HG03139 (cell line): ENCODE measurements at regions not wholly inside any gene's neighbourhood (a gene's known extent, or its start where the extent isn't known, plus 50 kb on each side); places are given as distances from the start of the nearest gene placed in this dataset.

Source experiments
- ATAC-seq: cut with Tn5 transposase; IDR thresholded peaks from one replicate; pipeline ENCODE4 v1.9.1; 2021; ENCODE audit not compliant: unreplicated experiment

DNA sequence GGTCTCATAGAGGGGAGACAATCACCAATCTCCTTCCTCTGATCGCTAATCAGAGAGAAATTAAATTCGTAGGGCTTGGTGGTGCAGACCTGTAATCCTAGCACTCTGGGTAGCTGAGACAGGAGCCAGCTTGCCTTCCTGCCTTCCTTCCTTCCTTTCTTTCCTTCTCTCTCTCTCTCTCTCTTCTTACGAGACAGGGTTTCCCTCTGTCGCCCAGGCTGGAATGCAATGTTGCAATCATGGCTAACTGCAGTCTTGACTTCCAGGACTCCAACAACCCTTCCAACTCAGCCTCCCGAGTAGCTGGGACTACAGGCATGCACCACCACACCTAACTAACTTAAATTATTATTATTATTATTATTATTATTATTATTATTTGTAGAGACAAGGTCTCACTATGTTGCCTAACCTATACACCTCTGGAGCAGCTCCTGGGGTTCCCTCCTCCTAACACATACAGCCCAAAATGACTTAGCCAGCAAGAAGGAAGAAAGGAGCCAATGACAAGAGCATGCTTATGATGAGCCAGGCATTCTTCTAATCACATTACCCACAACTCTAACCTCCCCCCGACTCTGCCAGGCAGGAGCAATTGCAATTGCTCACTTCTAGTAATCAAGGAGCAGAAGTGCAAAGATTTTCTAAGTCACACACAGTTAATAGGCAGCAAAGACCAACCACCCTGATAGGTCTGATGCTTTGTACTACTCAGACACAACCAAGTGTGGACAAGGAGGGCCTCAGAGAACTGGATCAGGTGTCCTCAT is 105.4 kb upstream of the F3 start:
- ATAC-seq = no peak

DNA sequence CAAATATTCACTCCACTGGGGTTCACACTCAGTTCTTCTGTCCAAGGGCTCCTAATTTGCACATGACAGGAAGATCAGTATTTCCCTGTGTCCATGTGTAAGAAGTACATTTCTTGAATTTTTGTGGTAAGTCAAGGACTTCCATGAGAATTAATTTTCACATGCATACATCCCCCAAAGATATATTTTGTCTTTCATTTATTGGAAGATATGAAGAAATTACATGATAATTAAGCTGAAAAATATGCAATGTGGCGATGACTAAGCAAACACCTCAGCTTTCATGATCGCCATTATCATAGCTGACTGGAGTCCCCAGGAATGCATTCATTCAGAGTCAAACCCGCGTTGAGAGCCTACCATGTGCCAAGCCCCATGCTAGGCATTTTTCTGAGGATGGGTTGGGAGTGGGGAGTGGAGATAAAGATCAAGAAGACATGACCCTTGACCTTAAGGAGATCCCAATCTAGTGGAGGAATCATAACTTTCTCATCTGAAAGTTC is 104.6 kb upstream of the F3 start:
- no peak for ATAC-seq

DNA sequence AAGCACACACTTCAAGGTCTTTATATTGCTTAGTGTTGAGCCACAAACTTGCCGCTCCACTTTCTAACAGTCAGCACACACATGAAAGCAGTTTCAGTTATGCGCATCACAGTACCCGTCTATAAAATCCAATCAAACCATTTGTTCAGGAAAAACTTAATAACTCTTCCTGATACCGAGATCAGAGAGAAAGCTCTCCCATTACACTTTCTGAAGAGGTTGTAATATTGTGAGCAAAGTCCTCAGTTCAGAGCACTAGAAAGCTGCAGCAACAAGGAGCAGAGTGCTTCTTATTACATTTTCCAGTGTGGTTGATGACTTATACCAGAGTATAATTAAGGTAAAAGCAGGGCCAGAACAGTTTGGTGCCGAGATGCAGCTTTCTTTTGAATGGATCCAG is 102.8 kb upstream of the F3 start:
- ATAC-seq = no peak

DNA sequence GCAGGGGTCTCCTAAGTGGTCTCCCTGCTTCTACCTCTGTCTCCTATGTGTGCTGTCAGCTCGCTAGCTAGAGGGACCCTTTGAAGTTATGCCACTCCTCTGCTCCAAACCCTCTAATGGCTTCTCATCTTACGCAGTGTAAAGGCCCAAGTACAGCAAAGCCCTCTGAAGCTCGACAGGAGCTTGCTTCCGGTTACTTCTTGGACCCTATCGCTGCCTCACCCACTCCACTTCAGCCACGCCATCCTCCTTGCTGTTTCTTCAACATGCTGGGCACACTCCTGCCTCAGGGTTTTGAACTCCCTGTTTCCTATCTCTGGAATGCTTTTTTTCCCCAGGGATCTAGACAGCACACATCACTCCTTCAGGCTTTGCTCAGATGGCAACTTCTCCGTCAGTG is 102.3 kb upstream of the F3 start:
- no peak for ATAC-seq

- ATAC-seq = no peak
Observed at GRCh38 chr1:94642617-94643321, 101.2 kb upstream of the F3 start.

- ATAC-seq = no peak
Observed at GRCh38 chr1:94641990-94642389, 100.4 kb upstream of the F3 start.

- no peak for ATAC-seq
Observed at GRCh38 chr1:94640125-94640524, 98.6 kb upstream of the F3 start.

- ATAC-seq = no peak
Observed at GRCh38 chr1:94637121-94637520, 95.6 kb upstream of the F3 start.

DNA sequence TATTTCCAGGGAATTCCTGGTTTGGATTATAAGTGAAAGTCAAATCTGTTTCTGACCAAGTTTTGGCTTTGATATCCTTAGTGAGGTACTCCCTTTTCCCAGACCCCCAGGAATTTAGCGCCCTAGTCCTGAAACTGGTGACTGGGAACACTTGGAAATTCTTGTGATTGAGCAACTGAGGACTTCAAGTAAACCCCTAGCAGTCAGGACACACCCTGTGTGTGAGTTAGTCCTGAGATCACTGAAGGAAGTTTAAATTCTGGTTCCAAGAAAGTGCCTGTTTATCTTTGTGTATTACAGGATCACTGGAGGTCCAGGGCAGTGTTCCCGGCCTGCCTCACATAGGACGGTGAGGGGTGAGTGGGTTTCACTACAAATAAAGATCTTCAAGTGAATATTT is 95.1 kb upstream of the F3 start:
- ATAC-seq = no peak

DNA sequence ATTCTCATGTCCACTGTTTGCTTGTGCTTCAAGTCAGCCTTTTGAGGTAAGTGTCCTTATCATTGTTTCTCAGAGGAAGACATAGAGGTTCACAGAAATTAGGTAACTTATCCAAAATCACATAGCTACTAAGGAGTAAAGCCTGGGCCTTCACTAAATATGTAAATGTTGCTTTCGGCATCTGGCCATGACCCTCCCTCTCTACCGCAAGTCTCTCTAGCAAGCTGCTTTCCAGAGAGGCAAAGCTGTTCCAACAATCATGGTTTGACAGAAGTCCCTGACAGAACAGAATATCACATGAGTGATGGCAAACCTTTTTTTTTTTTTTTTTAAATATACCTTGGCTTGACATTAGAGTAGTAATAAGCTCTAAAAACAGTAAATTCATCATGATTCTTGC is 94.5 kb upstream of the F3 start:
- no peak for ATAC-seq

GRCh38 chr1:94634977-94635416 is 93.4 kb upstream of the F3 start:
- ATAC-seq = no peak

DNA sequence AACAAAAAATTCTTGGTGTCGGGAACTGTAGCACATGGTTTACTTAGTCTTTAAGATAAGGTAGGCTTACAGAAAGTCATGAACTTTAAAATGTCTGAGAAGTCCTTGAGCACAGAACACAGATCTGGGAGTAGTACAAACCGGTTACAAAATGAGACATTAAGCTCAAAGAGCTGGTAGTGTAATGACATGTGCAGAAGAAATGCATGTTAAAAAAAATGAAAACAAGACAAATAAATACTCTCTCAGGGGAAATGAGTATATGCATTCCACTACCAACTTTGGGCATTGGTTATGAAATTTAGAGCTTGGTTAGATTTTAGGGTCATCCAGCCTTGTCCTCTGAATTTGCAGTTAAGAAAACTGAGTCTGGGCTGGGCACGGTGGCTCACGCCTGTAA is 91.5 kb upstream of the F3 start:
- no peak for ATAC-seq

DNA sequence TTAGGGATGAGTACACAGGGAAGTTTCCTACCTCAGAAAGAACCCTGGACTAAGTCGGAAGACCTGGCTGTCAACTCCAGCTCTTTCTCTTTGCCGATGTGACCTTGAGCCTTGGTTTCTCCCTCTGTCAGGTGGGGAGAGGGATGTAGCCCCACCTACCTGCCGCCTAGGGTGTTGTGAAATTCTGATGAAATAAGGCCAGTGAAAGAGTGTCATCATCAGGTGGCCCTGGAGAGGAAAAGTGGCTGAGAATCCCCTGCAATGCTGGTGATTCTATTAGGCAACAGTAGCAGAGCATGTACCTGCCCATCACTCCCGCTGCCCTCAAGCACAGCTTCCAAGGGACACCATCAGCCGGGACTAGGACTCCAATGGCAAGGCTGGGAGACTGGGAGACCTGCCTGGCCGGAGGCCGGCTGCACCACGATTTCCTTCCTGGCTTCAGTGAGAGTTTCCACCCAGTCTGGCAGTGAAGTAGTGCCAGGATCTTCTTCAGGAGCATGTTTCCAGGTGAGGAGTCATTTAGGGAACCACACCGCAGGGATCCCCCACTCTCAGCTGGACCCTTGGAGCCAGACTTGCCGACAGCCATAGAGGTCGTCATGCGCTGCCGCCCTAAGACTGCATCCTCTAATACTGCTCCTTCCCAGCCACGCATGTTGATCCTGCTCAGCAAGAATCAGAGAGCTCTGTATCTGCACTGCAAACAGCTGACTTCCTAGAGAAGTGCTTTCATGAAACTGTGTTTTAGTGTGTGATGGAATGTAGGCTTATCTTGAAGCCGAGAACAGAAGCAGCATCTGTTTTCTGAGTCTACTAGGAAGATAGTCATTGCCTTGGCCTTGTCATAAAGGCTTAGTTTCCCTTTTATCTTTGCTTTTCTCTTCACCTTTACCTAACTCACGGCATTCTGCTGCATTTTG is 88.0 kb upstream of the F3 start:
- no peak for ATAC-seq

- no peak for ATAC-seq
Observed at GRCh38 chr1:94628499-94628843, 86.9 kb upstream of the F3 start.

DNA sequence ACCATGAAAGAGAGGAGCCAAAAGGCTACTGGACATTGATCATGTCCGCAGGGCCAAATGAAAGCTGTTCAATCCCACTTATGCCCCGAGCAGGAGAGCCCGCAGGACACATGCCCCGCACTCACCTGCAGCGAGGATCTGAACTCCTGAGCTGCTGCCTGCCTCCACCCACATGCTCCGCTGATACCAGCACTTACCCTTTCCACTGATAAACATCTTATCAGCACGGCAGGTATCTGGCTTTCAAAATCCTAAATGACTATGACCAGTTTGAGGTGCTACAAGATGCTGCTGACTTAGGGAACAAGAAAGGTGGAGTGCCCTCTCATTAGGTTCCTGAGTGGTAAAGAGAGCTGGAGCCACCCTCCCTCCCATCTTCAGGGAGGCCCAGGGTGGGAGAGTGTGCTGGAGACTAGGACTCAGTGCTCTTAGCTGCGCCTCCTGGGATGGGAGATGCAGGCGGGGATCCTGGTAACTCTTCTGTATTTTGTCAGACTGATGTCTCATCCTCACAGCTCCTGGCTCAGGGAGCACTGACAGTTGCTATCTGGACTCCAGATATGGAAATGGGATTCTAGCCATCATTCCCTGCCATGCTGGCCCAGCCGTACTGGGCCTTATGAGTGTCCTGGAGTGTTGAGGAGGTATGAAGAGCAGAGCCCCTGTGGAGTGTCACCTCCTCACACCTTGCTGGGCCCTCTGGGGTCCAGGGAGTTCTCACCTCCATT is 86.4 kb upstream of the F3 start:
- ATAC-seq = no peak

DNA sequence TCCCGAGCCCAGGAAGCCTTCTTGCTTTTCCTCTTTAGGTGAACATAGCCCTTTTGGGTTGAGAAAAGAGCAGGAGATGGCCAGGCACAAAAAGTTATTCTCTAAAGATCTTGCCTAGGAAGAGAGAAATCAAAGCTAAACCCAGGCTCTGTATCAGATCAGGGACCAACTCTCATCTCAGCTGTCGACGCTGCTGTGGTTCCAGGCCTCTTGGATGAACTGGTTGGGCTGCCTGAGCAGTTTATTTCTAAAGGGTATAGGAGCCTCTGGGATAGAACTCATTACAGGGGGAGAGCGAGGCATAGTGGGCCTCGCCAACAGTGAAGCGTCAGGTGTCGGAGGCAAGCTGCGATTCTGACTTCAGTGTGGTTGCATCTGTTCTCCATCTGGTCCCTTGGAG is 82.6 kb upstream of the F3 start:
- no peak for ATAC-seq

- ATAC-seq = no peak
Observed at GRCh38 chr1:94623560-94624148, 82.1 kb upstream of the F3 start.

- no peak for ATAC-seq
Observed at GRCh38 chr1:94622757-94623156, 81.2 kb upstream of the F3 start.

DNA sequence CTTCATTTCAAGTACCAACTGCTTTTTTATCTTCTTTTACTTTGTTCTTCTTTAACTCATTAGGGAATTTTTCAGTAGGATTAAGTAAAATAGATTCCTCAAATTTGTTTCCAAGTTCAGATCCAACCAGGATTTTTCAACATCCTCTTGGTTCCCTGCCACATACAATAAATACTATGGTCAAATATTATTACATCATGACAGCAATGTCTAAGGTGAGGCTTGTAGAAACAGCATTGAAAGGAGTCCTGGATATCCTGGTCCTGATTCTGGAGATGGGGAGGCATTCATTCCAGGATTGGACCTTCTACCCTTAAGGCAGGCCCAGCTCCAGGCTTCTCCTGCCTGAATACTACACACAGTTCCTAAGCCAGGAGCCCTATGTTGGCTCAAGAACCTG is 80.2 kb upstream of the F3 start:
- no peak for ATAC-seq

DNA sequence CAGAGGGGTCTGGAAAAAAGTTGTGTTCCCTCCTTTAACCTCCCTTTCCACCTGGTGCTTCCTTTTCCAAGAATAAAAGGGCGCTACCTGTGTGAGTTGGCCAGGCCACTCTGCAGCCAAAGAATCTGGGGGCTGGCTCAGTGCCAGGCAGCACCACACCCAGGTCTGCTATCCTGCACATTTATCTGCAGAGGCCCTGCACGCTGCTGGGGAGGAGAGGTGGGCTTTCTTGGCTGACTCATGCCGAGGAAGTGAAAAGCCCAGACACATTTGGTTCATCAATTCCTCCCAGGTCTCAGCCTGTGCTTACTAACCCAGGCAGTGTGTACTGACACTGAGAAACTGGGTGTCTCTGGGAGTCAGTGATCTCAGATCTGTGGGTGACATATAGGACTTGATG is 79.8 kb upstream of the F3 start:
- ATAC-seq = no peak
